ENCODE measurements at regions not wholly inside any gene's neighbourhood (a gene's known extent, or its start where the extent isn't known, plus 50 kb on each side); places are given as distances from the start of the nearest gene placed in this dataset.

DNA sequence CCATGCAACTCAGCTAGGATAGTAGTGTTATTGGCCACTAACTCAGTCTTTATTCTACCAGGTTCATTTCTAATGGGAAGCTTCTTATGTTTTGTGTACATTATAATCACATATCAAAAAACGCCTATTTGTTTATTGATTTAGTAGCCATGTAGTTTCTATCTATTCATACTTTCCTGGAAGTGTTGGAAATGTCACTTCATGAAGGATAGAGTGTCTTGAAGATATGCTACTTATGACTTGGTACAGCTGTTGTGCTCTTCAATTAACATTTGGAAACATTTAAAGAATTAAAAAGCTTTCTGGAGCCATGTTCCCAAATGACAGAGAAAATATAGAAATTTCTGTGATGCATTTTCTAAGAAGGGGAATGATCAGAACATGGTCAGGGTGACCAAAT is 307.5 kb downstream of the ETNK1 start:
- no peak overlapping the region for H2AFZ ChIP-seq (ENCODE audit: low read depth, low read length, severe bottlenecking)
- no peaks in the 10 kb centered on the region for H3K79me2 ChIP-seq (ENCODE audit: insufficient read depth, low read length)
- no peak overlapping the region for H3K9ac ChIP-seq (ENCODE audit: low read length)
- no peak overlapping the region for H3K4me3 ChIP-seq (ENCODE audit: insufficient read depth, low read length, poor library complexity, severe bottlenecking)
- H3K27me3 ChIP-seq (ENCODE audit: low read length) = no peaks in the 10 kb centered on the region
- H3K9me2 ChIP-seq (replicated peaks; ENCODE audit: insufficient read depth, low read length) = no peaks in the 10 kb centered on the region
- H4K20me1 ChIP-seq (ENCODE audit: low read depth, low read length) = no peaks in the 10 kb centered on the region
- H3K36me3 ChIP-seq (ENCODE audit: low read length) = no peaks in the 10 kb centered on the region
- no peaks in the 10 kb centered on the region for H3F3A ChIP-seq (ENCODE audit: insufficient read depth)
- no peak overlapping the region for H3K4me2 ChIP-seq (ENCODE audit: low read depth, low read length, poor library complexity, severe bottlenecking)
- no peak for TF ChIP-seq EZH2phosphoT487 (conservative IDR thresholded peaks at IDR 0.05; ENCODE audit: low read length)
- TF ChIP-seq, protein P1, sequence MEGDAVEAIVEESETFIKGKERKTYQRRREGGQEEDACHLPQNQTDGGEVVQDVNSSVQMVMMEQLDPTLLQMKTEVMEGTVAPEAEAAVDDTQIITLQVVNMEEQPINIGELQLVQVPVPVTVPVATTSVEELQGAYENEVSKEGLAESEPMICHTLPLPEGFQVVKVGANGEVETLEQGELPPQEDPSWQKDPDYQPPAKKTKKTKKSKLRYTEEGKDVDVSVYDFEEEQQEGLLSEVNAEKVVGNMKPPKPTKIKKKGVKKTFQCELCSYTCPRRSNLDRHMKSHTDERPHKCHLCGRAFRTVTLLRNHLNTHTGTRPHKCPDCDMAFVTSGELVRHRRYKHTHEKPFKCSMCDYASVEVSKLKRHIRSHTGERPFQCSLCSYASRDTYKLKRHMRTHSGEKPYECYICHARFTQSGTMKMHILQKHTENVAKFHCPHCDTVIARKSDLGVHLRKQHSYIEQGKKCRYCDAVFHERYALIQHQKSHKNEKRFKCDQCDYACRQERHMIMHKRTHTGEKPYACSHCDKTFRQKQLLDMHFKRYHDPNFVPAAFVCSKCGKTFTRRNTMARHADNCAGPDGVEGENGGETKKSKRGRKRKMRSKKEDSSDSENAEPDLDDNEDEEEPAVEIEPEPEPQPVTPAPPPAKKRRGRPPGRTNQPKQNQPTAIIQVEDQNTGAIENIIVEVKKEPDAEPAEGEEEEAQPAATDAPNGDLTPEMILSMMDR (IDR thresholded peaks at IDR 0.05; ENCODE audit: insufficient read depth, low read length, poor library complexity, severe bottlenecking) = no peak
- no peak overlapping the region for H3K27ac ChIP-seq (ENCODE audit: low read depth, low read length)
- no peaks in the 10 kb centered on the region for H3K9me3 ChIP-seq (ENCODE audit: insufficient read depth, low read length)

DNA sequence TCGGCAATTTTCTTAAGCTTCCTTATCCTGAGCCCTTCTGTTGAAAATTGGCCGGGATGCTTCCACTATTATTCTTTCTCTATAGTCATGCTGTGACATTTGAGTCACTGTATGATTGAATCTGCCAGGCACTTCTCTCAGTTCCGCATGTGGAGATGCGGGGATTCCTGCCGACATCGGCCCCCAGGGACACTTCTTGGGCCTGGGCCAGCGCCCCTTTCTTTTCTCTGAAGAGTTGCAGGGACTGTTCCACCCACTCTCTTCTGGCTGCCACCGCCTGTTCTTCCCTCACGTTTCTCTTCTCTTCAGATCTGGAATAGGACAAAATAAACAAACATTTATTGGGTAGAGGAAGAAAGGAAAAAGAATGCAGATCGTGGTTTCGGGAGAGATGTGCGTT is 310.1 kb downstream of the ETNK1 start:
- Histone ChIP-seq H3K9me3 (ENCODE audit: insufficient read depth, low read length) (no peaks in the 10 kb centered on the region), H2AFZ (ENCODE audit: low read depth, low read length, severe bottlenecking) (no peak overlapping the region), H3K9ac (ENCODE audit: low read length) (no peak overlapping the region), H3K79me2 (ENCODE audit: insufficient read depth, low read length) (no peaks in the 10 kb centered on the region), H4K20me1 (ENCODE audit: low read depth, low read length) (no peaks in the 10 kb centered on the region), H3K36me3 (ENCODE audit: low read length) (no peaks in the 10 kb centered on the region), H3K27ac (ENCODE audit: low read depth, low read length) (no peak overlapping the region), H3K4me2 (ENCODE audit: low read depth, low read length, poor library complexity, severe bottlenecking) (no peak overlapping the region), H3K4me3 (ENCODE audit: insufficient read depth, low read length, poor library complexity, severe bottlenecking) (no peak overlapping the region), H3K27me3 (ENCODE audit: low read length) (no peaks in the 10 kb centered on the region), H3K9me2 (replicated peaks; ENCODE audit: insufficient read depth, low read length) (no peaks in the 10 kb centered on the region), H3F3A (ENCODE audit: insufficient read depth) (no peaks in the 10 kb centered on the region)
- no peak for TF ChIP-seq EZH2phosphoT487 (conservative IDR thresholded peaks at IDR 0.05; ENCODE audit: low read length)
- TF ChIP-seq, protein P1 (IDR thresholded peaks at IDR 0.05; ENCODE audit: insufficient read depth, low read length, poor library complexity, severe bottlenecking) = no peak

DNA sequence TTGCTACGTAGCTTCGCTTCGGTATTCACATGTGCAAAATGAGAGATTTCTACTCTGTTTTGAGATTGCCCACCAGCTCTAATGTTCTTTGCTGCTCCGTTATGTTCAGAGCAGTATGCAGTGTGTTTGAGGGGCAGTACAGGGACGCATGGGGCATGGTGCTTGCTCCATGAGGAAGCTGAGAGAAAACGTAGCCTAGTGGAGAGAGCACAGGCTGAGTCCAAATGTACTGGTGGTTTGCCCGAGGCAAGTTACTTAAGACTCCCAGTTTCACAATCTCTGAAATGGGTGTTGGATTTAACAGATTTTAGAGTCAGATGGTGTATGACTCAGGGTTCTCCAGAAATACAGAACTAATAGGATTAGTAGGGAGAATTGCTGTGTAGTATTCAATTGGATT is 310.5 kb downstream of the ETNK1 start:
- H3K9me2 ChIP-seq (replicated peaks; ENCODE audit: insufficient read depth, low read length) = no peaks in the 10 kb centered on the region
- H3K4me2 ChIP-seq (ENCODE audit: low read depth, low read length, poor library complexity, severe bottlenecking) = no peak overlapping the region
- no peak overlapping the region for H3K4me3 ChIP-seq (ENCODE audit: insufficient read depth, low read length, poor library complexity, severe bottlenecking)
- H4K20me1 ChIP-seq (ENCODE audit: low read depth, low read length) = no peaks in the 10 kb centered on the region
- no peak overlapping the region for H3K9ac ChIP-seq (ENCODE audit: low read length)
- no peaks in the 10 kb centered on the region for H3K79me2 ChIP-seq (ENCODE audit: insufficient read depth, low read length)
- H3F3A ChIP-seq (ENCODE audit: insufficient read depth) = no peaks in the 10 kb centered on the region
- TF ChIP-seq, protein P1 (IDR thresholded peaks at IDR 0.05; ENCODE audit: insufficient read depth, low read length, poor library complexity, severe bottlenecking) = no peak
- TF ChIP-seq EZH2phosphoT487 (conservative IDR thresholded peaks at IDR 0.05; ENCODE audit: low read length) = no peak
- H3K9me3 ChIP-seq (ENCODE audit: insufficient read depth, low read length) = no peaks in the 10 kb centered on the region
- no peak overlapping the region for H2AFZ ChIP-seq (ENCODE audit: low read depth, low read length, severe bottlenecking)
- H3K27me3 ChIP-seq (ENCODE audit: low read length) = no peaks in the 10 kb centered on the region
- no peak overlapping the region for H3K27ac ChIP-seq (ENCODE audit: low read depth, low read length)
- H3K36me3 ChIP-seq (ENCODE audit: low read length) = no peaks in the 10 kb centered on the region
